Panc1 (cell line): ENCODE measurements at regions not wholly inside any gene's neighbourhood (a gene's known extent, or its start where the extent isn't known, plus 50 kb on each side); places are given as distances from the start of the nearest gene placed in this dataset.

ENCODE experiments used
- ATAC-seq: fragments of 200-7000 bp; cut with Tn5 transposase; 2 replicates; pipeline ENCODE4 v1.9.1; 2020; ENCODE audit warnings: mild to moderate bottlenecking, moderate library complexity
- BruUV-seq: library from RNA; stranded (reverse); fragments of 400-500 nt; replicated peaks from 2 replicates; lab custom pipeline; 2021; lab: Mats Ljungman, UMichigan
- CTCF ChIA-PET: fragments of 300-600 bp; sonication (Branson Sonifier 250); formaldehyde crosslinking; loops from one replicate; lab custom pipeline; 2022; ENCODE audit warnings: antibody characterized with exemption; lab: Charles Lee
- POLR2A ChIA-PET: fragments of 300-600 bp; sonication (Branson Sonifier 250); formaldehyde crosslinking; loops from one replicate; lab custom pipeline; 2022; ENCODE audit warnings: antibody characterized with exemption; lab: Charles Lee
- DNase-seq: peaks from one replicate; pipeline ENCODE4 v3.0.0-alpha.2; 2010; ENCODE audit warnings: low read depth, low spot score
- H3K27ac ChIP-seq: 2 replicates; pipeline ENCODE4 v1.5.1; 2011; ENCODE audit warnings: mild to moderate bottlenecking, low read length, inconsistent platforms
- H3K27me3 ChIP-seq: fragments of 200-500 bp; sonication (Bioruptor generic); 2 replicates; pipeline ENCODE4 v1.6.0; 2014; ENCODE audit warnings: low read length, inconsistent platforms; ENCODE audit not compliant: control insufficient read depth, insufficient read depth
- H3K36me3 ChIP-seq: fragments of 200-500 bp; sonication (Bioruptor generic); 2 replicates; pipeline ENCODE4 v1.5.1; 2014; ENCODE audit warnings: inconsistent platforms, mild to moderate bottlenecking, low read length, moderate library complexity; ENCODE audit not compliant: control insufficient read depth, insufficient read depth
- H3K4me1 ChIP-seq: 2 replicates; pipeline ENCODE4 v1.5.1; 2011; ENCODE audit warnings: inconsistent platforms, mild to moderate bottlenecking, low read length, moderate library complexity; ENCODE audit not compliant: control insufficient read depth, insufficient read depth
- H3K4me3 ChIP-seq, 2 experiments: 2 replicates each; pipeline ENCODE4 v1.5.1; 2011 to 2012; ENCODE audit warnings: low read depth in 2 of 2, low read length in 2 of 2, mild to moderate bottlenecking in 2 of 2, inconsistent platforms in 1 of 2, moderate library complexity in 1 of 2
- H3K9me3 ChIP-seq: fragments of 200-500 bp; sonication (Bioruptor generic); 2 replicates; pipeline ENCODE4 v1.5.1; 2014; ENCODE audit warnings: low read depth, mild to moderate bottlenecking, inconsistent platforms, low read length, moderate library complexity; ENCODE audit not compliant: control insufficient read depth, insufficient read depth
- CTCF ChIP-seq: fragments of 450-650 bp; IDR thresholded peaks from 2 replicates; pipeline ENCODE4 v1.5.1; 2017; ENCODE audit warnings: mild to moderate bottlenecking
- POLR2AphosphoS5 ChIP-seq: IDR thresholded peaks from 2 replicates; pipeline ENCODE4 v1.6.1; 2012; ENCODE audit warnings: mild to moderate bottlenecking, low read depth, low read length, moderate library complexity
- REST ChIP-seq, 2 experiments: IDR thresholded peaks; 2 replicates each; pipeline ENCODE4 v1.6.1; 2011 to 2012; ENCODE audit warnings: low read depth in 2 of 2, control low read depth in 1 of 2, low read length in 1 of 2, mild to moderate bottlenecking in 1 of 2, moderate library complexity in 1 of 2; ENCODE audit not compliant: insufficient read depth in 1 of 2
- SIN3A ChIP-seq: IDR thresholded peaks from 2 replicates; pipeline ENCODE4 v1.6.1; 2012; ENCODE audit warnings: low read depth, mild to moderate bottlenecking, low read length, moderate library complexity, borderline replicate concordance; ENCODE audit not compliant: insufficient read depth
- TCF7L2 ChIP-seq: IDR thresholded peaks from 2 replicates; pipeline ENCODE4 v1.6.1; 2011; ENCODE audit warnings: mild to moderate bottlenecking, low read depth, low read length, inconsistent platforms
- in situ Hi-C: cut with HindIII; loops from 2 replicates; pipeline ENCODE4 v1.10.0; 2016; ENCODE audit warnings: low sequenced_read_pairs, low pct_unique_long_range_greater_than_20kb
- intact Hi-C: fragments of 100-400 bp; cut with micrococcal nuclease; formaldehyde crosslinking; loops from one replicate; pipeline ENCODE4 v1.10.0; 2022; ENCODE audit not compliant: unreplicated experiment

DNA sequence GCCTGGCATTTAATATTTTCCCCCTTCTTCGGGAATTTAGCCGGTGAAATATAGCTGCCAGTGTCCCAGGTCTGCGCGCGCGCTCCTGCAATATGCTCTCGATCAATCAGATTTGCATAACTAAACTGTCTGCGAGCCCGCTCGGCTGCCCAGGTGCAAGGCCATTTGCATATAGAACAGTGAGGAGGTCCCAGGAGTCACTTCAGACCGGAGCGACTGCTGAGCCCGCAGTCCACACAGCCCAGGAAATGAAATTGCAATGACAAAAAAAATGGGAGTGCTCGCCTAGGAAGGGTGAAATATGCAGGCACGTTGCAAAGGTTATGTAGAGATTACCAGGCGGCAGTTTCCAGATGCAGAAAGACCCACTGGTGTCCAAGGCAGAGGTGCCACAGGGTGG lies 228.5 kb downstream of the VRK1 start:
- intact Hi-C loops = no loop called here
- ChIA-PET CTCF (no interaction called here), POLR2A (no interaction called here)
- Histone ChIP-seq H3K27me3 (no peaks in the 10 kb centered on the region), H3K4me3 (no peak overlapping the region), H3K4me1 (no peaks in the 10 kb centered on the region), H3K27ac (no peak overlapping the region), H3K9me3 (no peaks in the 10 kb centered on the region), H3K36me3 (no peaks in the 10 kb centered on the region)
- TF ChIP-seq REST (IDR thresholded peaks at IDR 0.05; ENCODE audit: insufficient read depth in 1 of 2, low read depth in 2 of 2, low read length in 1 of 2) (no peak), POLR2AphosphoS5 (no peak), CTCF (no peak), TCF7L2 (no peak), SIN3A (no peak)
- in situ Hi-C loops = no loop called here
- no TSS peak for BruUV-seq
- no peak for ATAC-seq
- no peak for DNase-seq

- ATAC-seq = no peak
Measured at GRCh38 chr14:97027256-97027999, 230.2 kb downstream of the VRK1 start.

More at GRCh38 chr14:97027256-97027999, 230.2 kb downstream of the VRK1 start:
- ChIA-PET POLR2A (no interaction called here), CTCF (no interaction called here)
- Histone ChIP-seq H3K9me3 (no peaks in the 10 kb centered on the region), H3K4me3 (no peak overlapping the region), H3K27me3 (no peaks in the 10 kb centered on the region), H3K27ac (no peak overlapping the region), H3K36me3 (no peaks in the 10 kb centered on the region), H3K4me1 (no peaks in the 10 kb centered on the region)
- no peak for DNase-seq
- no TSS peak for BruUV-seq
- in situ Hi-C loops = no loop called here
- no peak for TF ChIP-seq TCF7L2
- no peak for TF ChIP-seq REST (IDR thresholded peaks at IDR 0.05; ENCODE audit: insufficient read depth in 1 of 2, low read depth in 2 of 2, low read length in 1 of 2)
- TF ChIP-seq CTCF = no peak
- TF ChIP-seq SIN3A = no peak
- TF ChIP-seq POLR2AphosphoS5 = no peak
- intact Hi-C loops = no loop called here
